ENCODE measurements at regions not wholly inside any gene's neighbourhood (a gene's known extent, or its start where the extent isn't known, plus 50 kb on each side); places are given as distances from the start of the nearest gene placed in this dataset.

DNA sequence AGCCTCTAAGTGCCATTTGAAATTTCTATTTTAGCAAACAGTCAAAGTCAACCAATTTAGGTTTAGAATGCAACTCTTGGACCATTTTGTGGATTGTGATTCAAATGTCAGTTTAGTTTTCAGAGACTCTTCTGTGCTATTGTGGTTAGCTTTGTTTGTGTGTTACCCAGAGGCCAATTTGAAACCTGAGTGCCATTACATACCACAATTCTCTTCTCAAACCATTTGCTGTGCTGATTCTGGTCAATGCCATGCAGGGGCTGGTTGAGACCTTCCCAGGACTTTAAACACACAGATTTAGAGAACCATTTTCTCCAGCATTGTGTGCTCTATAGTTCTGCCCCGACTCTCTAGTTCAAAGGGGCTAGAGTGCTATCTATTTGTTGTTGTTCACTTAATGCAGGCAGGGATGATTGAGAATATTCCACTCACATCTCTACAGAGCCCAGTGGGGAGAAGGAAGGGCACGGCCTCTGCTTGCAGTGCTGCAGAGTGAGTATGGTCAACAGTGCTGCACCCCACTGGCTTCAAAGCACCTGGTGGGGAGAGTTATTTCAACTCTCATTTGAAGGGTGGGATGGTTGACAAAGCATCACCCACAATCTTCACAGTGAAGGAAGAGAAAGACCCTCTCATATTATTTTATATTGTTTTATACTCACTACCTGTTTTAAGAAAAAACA, 738.2 kb downstream of the COL12A1 start:
- TF ChIP-seq, protein P1, sequence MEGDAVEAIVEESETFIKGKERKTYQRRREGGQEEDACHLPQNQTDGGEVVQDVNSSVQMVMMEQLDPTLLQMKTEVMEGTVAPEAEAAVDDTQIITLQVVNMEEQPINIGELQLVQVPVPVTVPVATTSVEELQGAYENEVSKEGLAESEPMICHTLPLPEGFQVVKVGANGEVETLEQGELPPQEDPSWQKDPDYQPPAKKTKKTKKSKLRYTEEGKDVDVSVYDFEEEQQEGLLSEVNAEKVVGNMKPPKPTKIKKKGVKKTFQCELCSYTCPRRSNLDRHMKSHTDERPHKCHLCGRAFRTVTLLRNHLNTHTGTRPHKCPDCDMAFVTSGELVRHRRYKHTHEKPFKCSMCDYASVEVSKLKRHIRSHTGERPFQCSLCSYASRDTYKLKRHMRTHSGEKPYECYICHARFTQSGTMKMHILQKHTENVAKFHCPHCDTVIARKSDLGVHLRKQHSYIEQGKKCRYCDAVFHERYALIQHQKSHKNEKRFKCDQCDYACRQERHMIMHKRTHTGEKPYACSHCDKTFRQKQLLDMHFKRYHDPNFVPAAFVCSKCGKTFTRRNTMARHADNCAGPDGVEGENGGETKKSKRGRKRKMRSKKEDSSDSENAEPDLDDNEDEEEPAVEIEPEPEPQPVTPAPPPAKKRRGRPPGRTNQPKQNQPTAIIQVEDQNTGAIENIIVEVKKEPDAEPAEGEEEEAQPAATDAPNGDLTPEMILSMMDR (IDR thresholded peaks at IDR 0.05; ENCODE audit: control insufficient read depth, extremely low read depth, insufficient read depth) = no peak
- H3K4me3 ChIP-seq (ENCODE audit: low read depth, low read length) = no peak overlapping the region
- no peak for DNase-seq (ENCODE audit: low read depth)

DNA sequence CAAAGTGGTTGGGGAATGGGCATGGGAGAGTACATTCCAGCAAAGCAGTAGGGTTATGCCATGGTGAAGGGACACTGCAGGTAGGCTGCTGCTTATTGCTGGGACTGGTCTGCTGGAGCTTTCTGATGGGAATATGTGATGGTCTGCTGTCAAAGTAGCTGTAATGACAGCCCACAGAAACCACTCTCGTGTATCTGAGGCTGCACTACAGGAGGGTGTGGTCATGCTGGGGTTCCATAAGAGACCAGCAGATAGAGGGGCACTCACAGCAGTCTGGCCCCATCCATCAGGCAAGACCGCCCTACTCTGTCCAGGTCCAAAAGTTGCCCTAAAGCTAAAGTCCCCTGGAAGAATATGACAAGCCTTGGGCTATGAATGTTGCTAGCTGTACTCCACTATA, 739.3 kb downstream of the COL12A1 start:
- no peak overlapping the region for H3K4me3 ChIP-seq (ENCODE audit: low read depth, low read length)
- DNase-seq (ENCODE audit: low read depth) = no peak
- TF ChIP-seq, protein P1 (IDR thresholded peaks at IDR 0.05; ENCODE audit: control insufficient read depth, extremely low read depth, insufficient read depth) = no peak

DNA sequence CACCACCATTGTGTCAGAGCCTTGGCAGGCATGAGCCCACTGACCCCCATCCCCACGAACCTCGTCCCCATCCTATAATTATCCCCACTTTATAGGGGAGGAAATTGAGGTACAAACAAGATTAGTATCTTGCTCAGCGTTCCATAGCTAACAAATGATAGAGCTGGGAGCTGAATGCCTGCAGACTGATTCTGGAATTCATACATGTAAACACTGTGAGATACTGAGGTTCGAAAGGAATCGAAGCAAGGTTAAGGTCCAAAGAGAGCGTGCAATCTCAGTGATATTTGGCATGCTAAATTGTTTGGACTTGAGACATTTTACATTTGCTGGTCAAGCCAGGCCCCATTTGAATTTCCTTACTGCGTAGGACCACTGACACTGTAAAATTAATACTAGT, 746.6 kb downstream of the COL12A1 start:
- DNase-seq (ENCODE audit: low read depth) = no peak
- no peak overlapping the region for H3K4me3 ChIP-seq (ENCODE audit: low read depth, low read length)
- TF ChIP-seq, protein P1 (IDR thresholded peaks at IDR 0.05; ENCODE audit: control insufficient read depth, extremely low read depth, insufficient read depth) = no peak

DNA sequence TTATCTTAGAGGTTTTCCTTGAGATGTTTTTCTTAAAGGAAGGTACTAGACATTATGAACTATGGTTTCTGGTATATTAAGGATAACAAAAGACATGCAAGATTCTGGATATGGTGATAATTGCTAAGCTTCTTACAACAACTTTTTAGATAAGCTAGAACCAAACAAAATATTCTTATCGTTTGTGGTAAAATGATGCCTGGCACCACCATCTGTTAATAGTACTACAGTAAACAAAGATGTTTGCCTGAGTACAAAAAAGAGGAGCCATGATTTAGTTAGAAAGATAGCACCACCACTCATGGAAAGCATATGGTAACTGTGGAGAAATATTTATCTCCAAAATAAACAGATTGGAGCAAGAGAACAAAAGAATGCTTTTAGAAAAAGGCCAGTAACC, 747.3 kb downstream of the COL12A1 start:
- TF ChIP-seq, protein P1 (IDR thresholded peaks at IDR 0.05; ENCODE audit: control insufficient read depth, extremely low read depth, insufficient read depth) = no peak
- DNase-seq (ENCODE audit: low read depth) = no peak
- no peak overlapping the region for H3K4me3 ChIP-seq (ENCODE audit: low read depth, low read length)

DNA sequence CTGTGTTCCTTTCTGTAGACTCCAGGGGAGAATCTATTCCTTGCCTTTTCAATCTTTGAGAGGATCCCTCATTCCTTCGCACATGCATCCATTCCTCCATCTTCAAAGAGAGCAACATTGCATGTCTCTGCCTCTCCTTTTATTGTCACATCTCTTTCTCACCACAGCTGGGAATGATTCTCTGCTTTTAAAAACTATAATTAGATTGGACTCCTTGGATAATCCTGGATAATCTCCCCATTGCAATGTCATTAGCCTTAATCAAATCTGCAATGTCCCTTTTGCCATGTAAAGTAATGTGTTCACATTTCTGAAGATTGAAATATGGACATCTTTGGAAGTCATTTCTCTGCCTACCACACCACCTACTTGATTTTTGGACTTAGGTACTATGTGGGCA, 750.1 kb downstream of the COL12A1 start:
- DNase-seq (ENCODE audit: low read depth) = no peak

DNA sequence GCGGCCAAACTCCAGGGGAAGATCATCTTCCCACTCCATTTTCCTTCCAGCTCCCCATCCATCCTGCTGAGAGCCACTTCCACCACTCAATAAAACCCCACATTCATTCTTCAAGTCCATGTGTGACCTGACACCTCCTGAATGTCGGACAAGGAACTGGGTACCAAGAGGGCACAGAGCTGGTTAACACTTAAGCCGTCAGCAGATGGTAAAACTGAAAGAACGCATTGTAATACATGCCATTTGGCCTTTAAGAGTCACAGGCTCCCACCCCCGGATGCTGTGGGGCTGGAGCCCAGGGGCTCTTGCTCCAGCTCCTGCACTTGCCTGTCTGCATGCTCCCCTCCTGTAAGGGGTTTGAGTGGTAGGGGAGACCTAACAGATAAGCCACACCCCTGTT, 753.9 kb downstream of the COL12A1 start:
- TF ChIP-seq, protein P1 (IDR thresholded peaks at IDR 0.05; ENCODE audit: control insufficient read depth, extremely low read depth, insufficient read depth) = no peak

More for the DNA sequence above, 750.1 kb downstream of the COL12A1 start:
- no peak overlapping the region for H3K4me3 ChIP-seq (ENCODE audit: low read depth, low read length)
- TF ChIP-seq, protein P1 (IDR thresholded peaks at IDR 0.05; ENCODE audit: control insufficient read depth, extremely low read depth, insufficient read depth) = no peak

DNA sequence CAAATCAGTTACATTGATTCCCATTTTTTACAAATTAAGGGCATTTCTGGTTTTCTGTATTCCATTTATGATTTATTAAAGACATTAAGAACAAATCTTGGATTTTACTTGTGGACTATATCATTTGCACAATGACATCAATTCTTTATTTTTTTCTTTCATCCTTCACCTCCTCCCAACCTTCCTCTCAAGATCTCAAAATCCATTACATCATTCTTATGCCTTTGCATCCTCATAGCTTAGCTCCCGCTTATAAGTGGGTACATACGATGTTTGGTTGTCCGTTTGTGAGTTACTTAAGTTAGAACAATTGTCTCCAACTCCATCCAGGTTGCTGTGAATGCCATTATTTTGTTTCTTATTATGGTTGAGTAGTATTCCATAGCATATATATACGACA, 752.8 kb downstream of the CD109 start:
- TF ChIP-seq, protein P1 (IDR thresholded peaks at IDR 0.05; ENCODE audit: control insufficient read depth, extremely low read depth, insufficient read depth) = no peak

More for the DNA sequence above, 753.9 kb downstream of the COL12A1 start:
- no peak for DNase-seq (ENCODE audit: low read depth)
- H3K4me3 ChIP-seq (ENCODE audit: low read depth, low read length) = no peak overlapping the region

More for the DNA sequence above, 752.8 kb downstream of the CD109 start:
- no peak for DNase-seq (ENCODE audit: low read depth)
- H3K4me3 ChIP-seq (ENCODE audit: low read depth, low read length) = no peak overlapping the region
